Neutrophil (primary cell): ENCODE measurements at regions not wholly inside any gene's neighbourhood (a gene's known extent, or its start where the extent isn't known, plus 50 kb on each side); places are given as distances from the start of the nearest gene placed in this dataset.

Experiments
- H3K27ac ChIP-seq: fragments of 200-600 bp; sonication (generic); 2 replicates; pipeline ENCODE4 v1.5.1; 2016; ENCODE audit warnings: mild to moderate bottlenecking, moderate library complexity
- H3K27me3 ChIP-seq: fragments of 200-600 bp; sonication (generic); 2 replicates; pipeline ENCODE4 v1.6.0; 2016; ENCODE audit warnings: mild to moderate bottlenecking
- H3K36me3 ChIP-seq: fragments of 200-600 bp; sonication (generic); 2 replicates; pipeline ENCODE4 v1.5.1; 2017
- H3K4me1 ChIP-seq, 2 experiments: fragments of 200-600 bp in 1 of 2; sonication (generic) in 1 of 2; 1 replicate in 1 of 2; 2 replicates in 1 of 2; pipeline versions ENCODE4 v1.5.1 to v1.6.1; 2013 to 2016; ENCODE audit warnings: low read depth in 1 of 2, low read length in 1 of 2, mild to moderate bottlenecking in 1 of 2, moderate library complexity in 1 of 2; ENCODE audit not compliant: control insufficient read depth in 1 of 2, insufficient read depth in 1 of 2
- H3K4me3 ChIP-seq, 2 experiments: fragments of 200-600 bp in 1 of 2; sonication (generic) in 1 of 2; 1 replicate in 1 of 2; 2 replicates in 1 of 2; pipeline ENCODE4 v1.5.1; 2013 to 2016; ENCODE audit warnings: low read depth in 1 of 2, low read length in 1 of 2, mild to moderate bottlenecking in 1 of 2, moderate library complexity in 1 of 2
- H3K9me3 ChIP-seq: fragments of 200-600 bp; sonication (generic); 2 replicates; pipeline ENCODE4 v1.5.1; 2016
- TF ChIP-seq, protein P1 (sequence below): fragments of 200-600 bp; sonication (generic); IDR thresholded peaks from 2 replicates; pipeline ENCODE4 v1.5.1; 2016; ENCODE audit warnings: antibody characterized with exemption

DNA sequence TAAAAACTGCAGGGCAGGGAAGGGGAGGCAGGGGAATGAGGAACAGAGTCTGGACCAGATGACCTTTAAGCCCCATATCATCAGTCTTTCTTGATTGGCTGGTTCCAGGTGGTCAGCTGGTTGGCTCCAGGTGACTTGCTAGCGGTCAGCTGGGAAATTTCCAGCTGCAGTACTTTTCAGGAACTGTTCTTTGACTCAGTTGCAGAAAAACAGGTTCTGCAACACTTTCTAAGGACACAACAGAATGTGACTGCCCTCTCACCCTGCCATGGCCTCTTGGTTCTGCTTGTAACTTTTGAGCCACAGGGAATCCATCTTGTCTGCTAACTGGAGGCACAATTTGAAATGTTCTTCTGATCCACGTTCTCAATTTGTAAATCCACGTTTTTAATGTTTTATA is 278.3 kb upstream of the LRATD1 start:
- no peaks in the 10 kb centered on the region for H3K27me3 ChIP-seq
- TF ChIP-seq, protein P1, sequence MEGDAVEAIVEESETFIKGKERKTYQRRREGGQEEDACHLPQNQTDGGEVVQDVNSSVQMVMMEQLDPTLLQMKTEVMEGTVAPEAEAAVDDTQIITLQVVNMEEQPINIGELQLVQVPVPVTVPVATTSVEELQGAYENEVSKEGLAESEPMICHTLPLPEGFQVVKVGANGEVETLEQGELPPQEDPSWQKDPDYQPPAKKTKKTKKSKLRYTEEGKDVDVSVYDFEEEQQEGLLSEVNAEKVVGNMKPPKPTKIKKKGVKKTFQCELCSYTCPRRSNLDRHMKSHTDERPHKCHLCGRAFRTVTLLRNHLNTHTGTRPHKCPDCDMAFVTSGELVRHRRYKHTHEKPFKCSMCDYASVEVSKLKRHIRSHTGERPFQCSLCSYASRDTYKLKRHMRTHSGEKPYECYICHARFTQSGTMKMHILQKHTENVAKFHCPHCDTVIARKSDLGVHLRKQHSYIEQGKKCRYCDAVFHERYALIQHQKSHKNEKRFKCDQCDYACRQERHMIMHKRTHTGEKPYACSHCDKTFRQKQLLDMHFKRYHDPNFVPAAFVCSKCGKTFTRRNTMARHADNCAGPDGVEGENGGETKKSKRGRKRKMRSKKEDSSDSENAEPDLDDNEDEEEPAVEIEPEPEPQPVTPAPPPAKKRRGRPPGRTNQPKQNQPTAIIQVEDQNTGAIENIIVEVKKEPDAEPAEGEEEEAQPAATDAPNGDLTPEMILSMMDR: no peak
- no peaks in the 10 kb centered on the region for H3K9me3 ChIP-seq

DNA sequence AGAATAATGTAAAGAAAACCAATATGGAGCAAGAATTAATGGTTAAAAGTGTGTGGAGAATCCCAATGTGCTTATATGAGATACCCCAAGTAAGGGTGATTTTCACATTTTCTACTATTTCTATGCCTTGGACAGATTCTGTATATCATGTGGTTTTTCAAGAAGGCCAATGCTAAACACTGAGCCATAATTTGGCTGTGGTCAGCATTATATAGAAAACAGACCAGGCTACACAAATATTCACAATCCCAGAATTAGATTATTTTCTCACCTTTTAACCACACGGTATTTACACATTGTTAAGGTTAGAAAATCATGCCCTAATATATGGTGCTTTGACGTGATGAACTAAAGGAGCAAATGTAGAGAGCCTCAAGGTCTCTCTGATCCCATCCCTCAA is 277.4 kb upstream of the LRATD1 start:
- H3K36me3 ChIP-seq: no peaks in the 10 kb centered on the region
- H3K4me3 ChIP-seq: no peak overlapping the region
- TF ChIP-seq, protein P1: no peak
- no peak overlapping the region for H3K27ac ChIP-seq
- no peaks in the 10 kb centered on the region for H3K27me3 ChIP-seq
- H3K9me3 ChIP-seq: no peaks in the 10 kb centered on the region
- no peaks in the 10 kb centered on the region for H3K4me1 ChIP-seq

More for the DNA sequence above, 278.3 kb upstream of the LRATD1 start:
- H3K27ac ChIP-seq: no peak overlapping the region
- no peaks in the 10 kb centered on the region for H3K36me3 ChIP-seq
- no peak overlapping the region for H3K4me3 ChIP-seq
- no peaks in the 10 kb centered on the region for H3K4me1 ChIP-seq

DNA sequence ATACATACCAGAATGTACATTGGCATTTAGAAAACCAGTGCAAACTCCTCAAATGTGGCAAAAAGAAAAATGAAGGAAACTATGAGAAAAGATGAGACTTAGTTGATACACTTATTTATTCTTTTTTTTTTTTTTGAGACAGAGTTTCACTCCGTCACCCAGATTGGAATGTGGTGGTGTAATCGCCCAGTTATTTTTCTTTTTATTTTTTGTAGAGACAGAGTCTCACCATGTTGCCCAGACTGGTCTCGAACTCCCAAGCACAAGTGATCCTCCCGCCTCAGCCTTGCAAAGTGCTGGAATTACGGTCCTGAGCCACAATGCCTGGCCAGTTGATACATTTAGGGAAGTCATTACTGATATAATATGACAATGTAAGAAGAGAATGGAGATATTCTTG is 274.2 kb upstream of the LRATD1 start:
- no peaks in the 10 kb centered on the region for H3K9me3 ChIP-seq
- H3K4me1 ChIP-seq: no peaks in the 10 kb centered on the region
- H3K36me3 ChIP-seq: no peaks in the 10 kb centered on the region
- TF ChIP-seq, protein P1: no peak
- no peaks in the 10 kb centered on the region for H3K27me3 ChIP-seq
- H3K27ac ChIP-seq: no peak overlapping the region
- no peak overlapping the region for H3K4me3 ChIP-seq

DNA sequence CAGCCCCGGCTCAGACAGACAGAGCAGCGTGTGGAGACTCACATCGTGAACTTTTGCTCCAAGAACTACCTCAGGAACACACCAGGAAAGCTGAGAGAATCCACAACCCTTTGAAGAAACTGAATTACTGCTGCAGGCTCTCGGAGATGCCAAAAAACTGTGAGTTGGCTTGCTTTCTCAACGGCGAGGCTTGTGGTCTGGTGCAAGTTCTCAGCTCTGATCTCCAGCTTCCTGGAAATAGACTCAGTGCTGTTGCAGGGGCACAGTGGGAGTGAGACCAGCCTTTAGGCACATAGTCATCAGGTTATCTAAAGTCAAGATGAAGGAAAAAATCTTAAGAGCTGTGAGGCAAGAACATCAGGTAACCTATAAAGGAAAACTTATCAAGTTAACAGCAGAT is 273.7 kb upstream of the LRATD1 start:
- Histone ChIP-seq H3K36me3 (no peaks in the 10 kb centered on the region), H3K27ac (no peak overlapping the region), H3K4me1 (no peaks in the 10 kb centered on the region), H3K4me3 (no peak overlapping the region), H3K27me3 (no peaks in the 10 kb centered on the region), H3K9me3 (no peaks in the 10 kb centered on the region)
- TF ChIP-seq, protein P1: no peak

DNA sequence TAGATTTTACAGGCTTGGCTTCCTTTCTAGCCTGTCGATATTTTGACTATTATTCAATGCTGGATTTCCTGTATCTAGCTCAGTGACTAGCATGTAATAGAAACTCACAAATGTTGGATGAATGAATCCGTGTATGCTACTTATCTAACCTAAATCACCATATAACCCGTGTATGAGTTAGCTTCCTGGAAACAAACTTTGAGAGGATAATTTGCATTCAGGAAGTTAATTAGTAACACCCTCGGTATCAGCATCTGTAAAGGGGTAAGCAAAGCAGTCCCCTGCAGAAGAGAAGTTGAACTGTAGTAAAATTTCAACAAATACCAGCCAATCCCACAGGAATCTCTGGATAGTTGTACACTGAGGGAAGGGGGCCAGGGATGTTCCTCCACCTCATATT is 269.4 kb upstream of the LRATD1 start:
- no peaks in the 10 kb centered on the region for H3K9me3 ChIP-seq
- H3K36me3 ChIP-seq: no peaks in the 10 kb centered on the region
- TF ChIP-seq, protein P1: no peak
- no peaks in the 10 kb centered on the region for H3K27me3 ChIP-seq
- no peak overlapping the region for H3K27ac ChIP-seq
- no peak overlapping the region for H3K4me3 ChIP-seq
- H3K4me1 ChIP-seq: no peaks in the 10 kb centered on the region

DNA sequence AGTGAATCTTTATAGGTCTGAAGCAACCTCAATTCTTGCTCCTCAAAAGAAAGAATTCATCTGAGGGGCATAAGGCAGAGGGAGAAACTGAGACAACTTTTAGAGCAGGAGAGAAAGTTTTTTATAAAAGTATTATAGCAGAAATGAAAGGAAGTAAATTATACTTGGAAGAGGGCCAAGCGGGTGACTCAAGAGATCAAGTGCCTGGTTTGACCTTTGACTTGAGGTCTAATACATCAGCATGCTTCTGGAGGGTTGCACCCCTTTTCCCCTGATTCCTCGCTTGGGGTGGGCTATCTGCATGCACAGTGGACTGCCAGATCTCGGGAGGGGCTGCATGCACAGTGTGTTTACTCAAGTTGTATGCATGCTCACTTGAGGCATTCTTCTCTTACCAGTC is 268.5 kb upstream of the LRATD1 start:
- H3K4me3 ChIP-seq: no peak overlapping the region
- no peaks in the 10 kb centered on the region for H3K36me3 ChIP-seq
- no peaks in the 10 kb centered on the region for H3K27me3 ChIP-seq
- TF ChIP-seq, protein P1: no peak
- no peak overlapping the region for H3K27ac ChIP-seq
- no peaks in the 10 kb centered on the region for H3K4me1 ChIP-seq
- no peaks in the 10 kb centered on the region for H3K9me3 ChIP-seq
